NCI-H345 treated with DMSO at 0.1 percent for 48 hours (cell line): ENCODE measurements at regions not wholly inside any gene's neighbourhood (a gene's known extent, or its start where the extent isn't known, plus 50 kb on each side); places are given as distances from the start of the nearest gene placed in this dataset.

Source experiments
- DNase-seq: peaks from one replicate; lab custom pipeline; 2025; ENCODE audit not compliant: unreplicated experiment; lab: John Stamatoyannopoulos, UW

DNA sequence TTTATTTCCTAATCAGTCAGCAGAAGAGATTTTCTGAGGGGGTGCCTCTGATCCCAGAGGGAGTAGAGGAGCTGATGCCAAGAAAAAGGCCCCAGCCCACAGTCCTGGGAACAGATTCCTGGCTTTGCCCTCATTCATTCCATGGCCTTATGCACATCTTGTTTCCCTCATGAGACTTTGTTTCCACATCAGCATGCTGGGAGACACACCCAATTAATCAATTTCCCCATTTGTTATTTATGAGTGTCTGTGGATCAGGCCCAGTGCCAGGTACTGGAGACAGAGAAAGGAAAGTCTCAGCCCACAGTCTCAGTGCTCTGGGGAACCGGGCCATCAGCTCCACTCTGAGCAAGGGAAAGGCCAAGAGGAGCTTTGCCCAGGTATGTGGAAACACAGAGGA is 496.2 kb upstream of the ZMIZ1 start:
- no peak for DNase-seq

DNA sequence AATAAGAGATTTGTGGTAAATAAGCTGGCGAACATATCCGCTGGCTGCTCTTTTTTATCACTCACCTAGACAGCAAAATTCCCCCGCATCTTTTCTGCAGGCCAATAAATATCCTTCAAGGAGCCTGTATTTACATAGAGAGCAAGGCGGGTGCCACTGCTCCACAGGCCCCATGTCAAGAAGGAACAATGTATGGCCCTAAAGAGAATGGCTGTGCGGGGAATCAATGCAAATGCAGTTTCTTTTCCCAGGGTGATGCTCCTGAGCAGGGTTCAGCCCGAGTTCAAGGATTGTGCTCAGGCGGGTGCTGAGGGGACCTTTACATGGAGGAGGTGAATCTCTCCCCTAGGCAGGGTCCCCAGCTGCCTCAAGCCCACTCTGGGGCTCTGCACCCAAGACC is 494.2 kb upstream of the ZMIZ1 start:
- DNase-seq, result no peak

DNA sequence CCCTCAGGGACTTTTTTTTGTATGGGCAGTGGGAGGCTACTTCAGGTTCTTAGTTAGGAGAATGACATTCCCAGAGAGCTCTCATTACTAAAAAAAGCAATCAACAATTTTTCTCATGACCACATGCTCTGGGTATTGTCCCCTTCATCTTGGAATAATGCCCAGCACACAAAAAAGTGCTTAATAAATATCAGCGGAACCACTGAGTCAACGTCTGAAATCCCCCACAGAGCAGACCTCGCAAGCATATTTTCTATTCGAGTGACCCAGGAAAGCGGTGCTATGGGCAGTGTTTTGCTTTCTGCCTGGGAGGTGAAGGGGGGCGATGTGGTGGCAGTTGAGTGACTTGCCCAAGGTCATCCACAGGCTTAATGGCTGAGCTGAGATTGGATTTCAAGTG is 493.4 kb upstream of the ZMIZ1 start:
- DNase-seq, result no peak

DNA sequence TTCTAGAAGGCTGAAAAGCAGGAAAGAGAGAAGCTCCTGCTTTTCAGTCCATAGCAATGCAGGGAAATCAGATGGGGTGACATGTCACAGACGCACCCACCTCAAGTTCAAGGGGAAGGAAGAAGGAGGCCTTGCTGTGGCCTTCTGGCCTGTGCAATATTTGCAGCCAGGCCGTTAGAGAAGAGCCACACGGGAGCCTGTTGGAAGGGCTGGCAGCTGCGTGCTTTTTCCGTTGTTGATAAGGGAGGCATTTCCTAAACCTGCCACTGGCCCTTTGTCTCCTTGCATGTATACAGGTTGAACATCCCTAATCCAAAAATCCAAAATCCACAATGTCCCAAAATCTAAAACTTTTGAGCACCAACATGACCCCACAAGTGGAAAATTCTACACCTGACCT is 492.5 kb upstream of the ZMIZ1 start:
- no peak for DNase-seq

GRCh38 chr10:78577712-78578111 is 491.1 kb upstream of the ZMIZ1 start:
- no peak for DNase-seq

- DNase-seq, result no peak
Observed at GRCh38 chr10:78578929-78579328, 489.8 kb upstream of the ZMIZ1 start.

DNA sequence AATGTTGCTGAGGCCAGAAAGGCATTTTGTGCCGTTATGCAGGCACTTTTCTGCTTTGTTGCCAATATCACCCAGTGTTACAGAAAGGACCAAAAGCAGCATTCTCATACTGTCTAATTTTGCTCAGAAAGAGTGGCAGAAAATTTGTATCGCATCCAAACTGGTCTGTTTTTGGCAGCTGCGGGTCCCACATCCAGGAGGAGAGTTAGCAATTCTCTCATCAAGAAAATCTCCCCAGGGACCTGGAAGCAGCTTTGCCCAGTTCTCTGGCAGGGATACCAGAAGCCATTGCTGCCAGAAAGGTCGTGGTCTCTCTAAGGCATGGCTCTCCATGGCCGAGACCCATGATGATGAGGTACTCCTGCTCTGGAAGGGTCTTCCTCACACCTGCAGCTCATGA is 489.2 kb upstream of the ZMIZ1 start:
- DNase-seq, result no peak

DNA sequence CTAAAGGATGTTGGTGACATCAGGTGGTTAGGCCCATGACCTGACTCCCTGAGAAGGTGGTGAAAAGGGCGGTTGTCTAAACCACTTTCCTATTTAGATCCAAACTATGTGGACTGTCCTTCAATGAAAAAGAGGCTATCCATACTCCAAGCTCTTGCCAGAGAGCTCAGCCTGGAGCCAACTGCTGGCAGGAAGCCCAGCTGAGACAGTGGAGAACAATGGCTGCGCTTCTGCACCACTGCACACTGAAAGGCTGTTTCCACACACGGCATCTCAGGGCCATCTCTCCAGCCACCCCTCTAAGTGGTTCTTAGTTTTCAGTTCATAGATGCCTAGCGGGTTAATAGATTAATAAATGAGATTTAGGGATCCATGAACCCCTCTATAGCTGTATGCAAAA is 488.8 kb upstream of the ZMIZ1 start:
- DNase-seq, result peak; percentile 84

DNA sequence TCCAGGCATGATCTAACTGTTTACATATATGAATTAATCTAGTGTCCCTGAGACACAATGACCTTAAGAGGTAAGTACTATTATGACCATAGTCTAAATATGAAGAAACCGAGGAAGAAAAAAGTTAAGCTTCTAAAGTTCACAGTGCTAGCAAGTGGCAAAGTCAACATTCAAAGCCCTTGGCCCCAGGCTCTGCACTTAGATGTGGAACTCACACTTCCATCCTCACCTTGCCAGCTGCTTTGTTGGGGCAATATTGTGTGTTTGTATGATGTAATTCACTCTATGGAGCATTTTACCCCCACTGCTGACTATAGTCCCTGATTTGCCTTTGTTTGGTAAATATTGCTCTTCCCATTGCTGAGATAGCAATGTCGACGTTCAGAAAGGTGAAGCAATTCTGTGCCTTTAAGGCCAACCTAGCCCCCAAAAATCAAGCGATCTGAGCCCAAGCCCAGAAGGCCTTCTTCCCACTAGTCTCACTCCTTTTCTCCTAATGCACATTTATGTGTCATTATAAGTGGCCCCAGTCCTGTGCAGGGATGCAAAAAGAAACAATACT is 487.6 kb upstream of the ZMIZ1 start:
- DNase-seq, result no peak

- DNase-seq, result no peak
Observed at GRCh38 chr10:78582540-78582939, 486.2 kb upstream of the ZMIZ1 start.

DNA sequence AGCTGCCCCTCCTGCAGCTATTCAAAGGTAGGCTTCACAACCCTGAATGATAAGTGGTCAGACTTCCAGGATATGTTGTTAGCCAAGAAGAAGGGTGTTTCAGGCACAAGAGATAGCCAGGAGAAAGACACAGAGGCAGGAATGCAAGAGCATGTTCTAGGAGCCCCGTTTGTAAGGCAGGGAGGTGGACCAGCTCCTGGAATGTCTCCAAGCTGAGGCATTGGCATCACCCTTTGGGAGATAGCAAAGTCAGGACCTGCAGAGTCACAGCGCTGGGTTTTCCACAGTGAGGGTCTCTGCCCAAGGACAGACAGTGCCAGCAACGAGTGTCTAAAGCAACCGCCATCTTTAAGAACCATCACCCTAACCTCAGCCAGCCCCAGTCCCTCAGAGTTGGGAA is 484.5 kb upstream of the ZMIZ1 start:
- DNase-seq, result no peak

GRCh38 chr10:78584681-78585080 is 484.1 kb upstream of the ZMIZ1 start:
- DNase-seq, result no peak

GRCh38 chr10:78585952-78586351 is 482.8 kb upstream of the ZMIZ1 start:
- no peak for DNase-seq

- no peak for DNase-seq
Observed at GRCh38 chr10:78588194-78588811, 480.5 kb upstream of the ZMIZ1 start.

GRCh38 chr10:78589687-78590086 is 479.1 kb upstream of the ZMIZ1 start:
- no peak for DNase-seq

- no peak for DNase-seq
Observed at GRCh38 chr10:78591066-78591465, 477.7 kb upstream of the ZMIZ1 start.

DNA sequence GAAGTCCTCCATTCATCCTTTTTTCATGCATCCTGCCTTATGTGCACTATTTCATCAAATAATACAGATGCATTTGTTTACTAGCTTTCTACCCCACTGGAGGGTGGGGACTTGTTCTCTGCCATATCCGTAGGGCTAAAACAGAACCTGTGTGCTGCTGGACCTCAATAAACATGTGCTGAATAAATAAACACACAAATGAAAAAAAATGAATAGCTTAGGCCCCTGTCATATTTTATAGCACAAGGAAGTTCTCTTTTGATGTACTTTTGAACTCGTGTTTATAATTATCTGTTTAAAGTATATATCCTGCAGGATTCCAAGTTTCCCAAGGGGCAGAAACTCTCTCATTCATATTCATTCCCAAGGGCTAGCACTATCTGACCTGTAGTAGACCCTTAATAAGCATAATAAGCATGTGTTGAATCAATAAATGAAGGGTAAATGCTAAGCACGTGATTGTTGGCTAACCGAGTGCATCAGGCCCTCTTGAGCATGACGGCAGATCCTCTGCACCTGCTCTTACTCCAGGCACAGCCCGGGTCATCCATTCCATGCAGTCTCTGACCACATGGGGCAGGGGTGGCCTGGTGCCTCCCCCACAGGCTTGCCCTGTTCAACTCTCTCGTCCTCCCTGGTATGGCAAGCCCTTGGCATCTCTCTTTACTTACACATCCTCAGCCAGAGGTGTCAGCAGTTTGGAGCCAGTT is 474.1 kb upstream of the ZMIZ1 start:
- no peak for DNase-seq

GRCh38 chr10:78595269-78595619 is 473.5 kb upstream of the ZMIZ1 start:
- DNase-seq, result no peak

DNA sequence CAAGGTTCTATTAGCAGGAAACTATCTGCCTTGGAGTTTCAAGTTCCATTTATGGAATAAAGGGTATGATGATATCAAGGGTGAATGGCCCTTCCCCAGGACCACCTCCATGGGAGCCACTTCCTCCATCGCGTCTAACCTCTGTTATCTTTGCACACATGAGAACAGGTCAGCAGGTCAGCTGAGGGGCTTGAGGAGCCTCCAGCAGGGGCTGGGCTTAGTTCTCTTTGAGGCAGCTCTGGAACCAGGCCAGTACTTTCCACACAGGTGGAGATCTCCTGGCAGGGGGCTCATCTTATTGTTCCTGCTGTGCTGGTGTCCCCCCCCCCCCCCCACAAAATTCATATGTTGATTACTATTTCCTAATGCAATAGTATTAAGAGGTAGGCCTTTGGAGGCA is 472.2 kb upstream of the ZMIZ1 start:
- DNase-seq, result no peak

DNA sequence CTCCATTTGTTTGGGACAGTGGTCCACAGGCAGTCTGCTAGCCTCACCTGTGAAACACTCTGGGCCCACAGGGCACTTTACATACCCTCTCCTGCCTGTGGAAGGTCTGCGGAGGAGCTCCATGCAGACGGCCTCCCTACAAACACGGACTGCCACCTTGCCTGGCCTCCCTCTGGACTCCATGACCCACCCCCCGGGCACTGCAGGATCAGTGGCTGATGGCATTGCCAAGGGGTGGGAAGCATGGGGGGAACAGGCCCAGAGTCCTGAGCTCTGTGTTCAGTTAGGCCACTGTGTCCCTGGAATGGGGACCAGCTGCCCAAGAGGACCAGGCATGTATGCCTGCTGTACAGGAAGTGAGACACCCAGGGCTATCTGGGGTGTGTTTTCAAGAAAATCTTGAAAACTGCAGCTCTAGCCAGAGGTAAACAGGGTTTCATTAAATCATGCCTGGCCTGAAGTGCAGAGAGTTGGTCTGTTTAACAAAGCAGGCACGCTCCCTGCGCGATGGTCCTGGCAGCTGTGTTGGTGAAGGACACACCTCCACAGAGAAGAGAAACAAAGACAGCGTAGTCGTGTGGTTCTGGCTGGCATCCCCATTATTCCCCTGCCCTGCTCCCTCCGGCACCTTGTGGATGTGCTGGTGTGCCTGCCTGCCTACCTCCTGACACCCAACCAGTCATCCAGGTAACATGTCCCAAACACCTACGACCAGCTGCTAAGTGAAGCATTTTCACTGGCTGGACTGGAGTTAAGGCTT is 470.8 kb upstream of the ZMIZ1 start:
- no peak for DNase-seq

DNA sequence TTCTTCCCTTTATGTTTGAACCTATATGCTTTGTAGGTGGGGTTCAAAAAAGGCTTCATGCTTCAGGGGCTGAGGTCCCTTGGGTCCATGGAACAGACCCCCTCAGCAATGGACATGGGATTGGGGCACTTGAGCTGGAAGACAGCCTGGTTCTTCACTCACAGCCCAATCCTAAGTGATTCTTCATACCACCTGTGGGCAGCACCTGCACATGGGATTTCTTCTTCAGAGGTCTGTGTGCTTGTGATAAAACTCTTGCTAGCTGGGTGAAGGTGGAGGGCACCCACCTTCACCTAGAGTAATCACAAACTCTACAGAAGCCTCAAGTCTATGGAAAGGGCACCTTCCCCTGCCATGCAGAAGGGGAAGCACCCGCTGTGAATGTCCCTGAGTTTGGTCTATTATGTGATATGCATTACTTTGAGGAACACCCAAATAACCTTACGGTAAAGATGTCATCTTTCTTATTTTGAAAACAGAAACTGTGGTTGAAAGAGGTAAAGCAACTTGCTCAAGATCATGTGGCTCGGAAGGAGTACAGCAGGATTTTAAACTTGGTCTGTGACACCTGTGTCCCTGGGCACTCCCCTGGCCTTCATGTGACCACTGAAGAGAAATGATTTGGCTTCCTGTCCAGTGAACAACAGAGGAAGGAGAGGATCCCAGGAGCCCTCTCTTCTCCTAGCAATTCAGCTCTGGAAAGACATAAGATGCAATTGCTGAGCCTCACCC is 469.5 kb upstream of the ZMIZ1 start:
- no peak for DNase-seq
